GM19035 (cell line): ENCODE measurements at regions not wholly inside any gene's neighbourhood (a gene's known extent, or its start where the extent isn't known, plus 50 kb on each side); places are given as distances from the start of the nearest gene placed in this dataset.

Source experiments
- ATAC-seq: cut with Tn5 transposase; IDR thresholded peaks from one replicate; pipeline ENCODE4 v1.9.1; 2021; ENCODE audit not compliant: unreplicated experiment

GRCh38 chr13:33686772-33687480 is 131.0 kb upstream of the RFC3 start:
- ATAC-seq, result no peak

DNA sequence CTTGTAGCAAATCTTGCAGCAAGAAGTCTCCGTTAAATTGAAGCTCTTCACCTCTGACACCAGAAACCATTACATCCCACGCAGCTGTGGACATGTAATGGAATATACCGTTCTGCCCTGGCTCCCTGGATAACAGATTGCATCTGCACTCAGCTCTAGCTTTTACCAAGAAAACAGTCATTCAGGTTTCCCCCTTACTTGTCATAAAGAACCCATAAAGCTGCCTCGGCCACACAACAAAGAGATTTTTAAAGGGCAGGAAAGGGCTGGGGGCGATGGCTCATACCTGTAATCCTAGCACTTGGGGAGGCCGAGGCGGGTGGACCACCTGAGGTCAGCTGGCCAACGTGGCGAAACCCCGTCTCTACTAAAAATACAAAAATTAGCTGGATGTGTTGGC is 127.6 kb upstream of the RFC3 start:
- no peak for ATAC-seq

DNA sequence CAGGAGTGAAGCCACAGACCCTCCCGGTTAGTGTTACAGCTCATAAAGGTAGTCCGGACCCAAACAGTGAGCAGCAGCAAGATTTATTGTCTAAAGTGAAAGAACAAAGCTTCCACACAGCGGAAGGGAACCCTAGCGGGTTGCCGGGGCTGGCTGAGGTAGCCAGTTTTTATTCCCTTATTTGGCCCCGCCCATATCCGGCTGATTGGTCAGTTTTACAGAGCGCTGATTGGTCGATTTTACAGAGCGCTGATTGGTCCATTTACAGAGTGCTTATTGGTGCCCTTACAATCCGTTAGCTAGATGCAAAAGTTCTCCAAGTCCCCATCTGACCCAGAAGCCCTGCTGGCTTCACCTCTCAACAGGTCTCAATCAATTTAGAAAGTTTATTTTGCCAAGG is 126.0 kb upstream of the RFC3 start:
- ATAC-seq, result no peak

- no peak for ATAC-seq
These were observed 125.4 kb upstream of the RFC3 start for GRCh38 chr13:33692531-33692930.

DNA sequence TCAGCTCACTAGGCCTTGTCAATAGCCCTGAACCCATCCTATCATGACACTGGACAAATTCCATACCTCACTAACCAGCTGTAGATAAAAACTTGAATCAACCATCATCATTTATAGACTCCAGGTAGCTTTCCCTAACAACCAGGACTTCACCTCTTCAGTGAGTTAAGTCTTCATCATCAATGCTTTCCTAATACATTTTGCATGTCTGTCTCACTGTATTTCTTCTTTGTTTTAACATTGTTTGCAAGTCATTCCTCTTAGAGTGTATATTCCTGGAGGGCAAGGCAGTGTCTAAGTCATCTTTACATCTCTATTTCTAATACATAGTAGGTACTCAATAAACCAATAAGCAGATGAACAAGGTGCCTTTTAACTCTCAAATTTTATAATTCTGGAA is 123.4 kb upstream of the RFC3 start:
- ATAC-seq, result no peak

DNA sequence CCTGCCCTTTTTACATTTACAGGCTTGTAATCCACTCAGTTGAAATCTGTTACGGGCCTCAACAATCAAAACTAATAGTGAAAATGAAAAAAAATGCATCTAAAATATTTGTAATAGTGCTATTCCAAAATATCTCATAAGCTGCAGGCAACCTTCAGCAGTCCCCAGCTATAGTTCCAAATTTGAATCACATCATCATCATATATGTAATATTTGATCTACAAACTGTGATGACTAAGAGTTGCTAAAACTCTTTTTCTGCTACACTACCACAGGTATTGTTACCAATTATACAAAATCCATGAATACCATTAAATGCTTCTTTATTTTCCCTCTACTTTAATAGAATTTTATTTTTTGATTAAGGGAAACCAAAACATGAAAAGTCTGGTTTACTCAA is 121.4 kb upstream of the RFC3 start:
- no peak for ATAC-seq

- ATAC-seq, result no peak
These were observed 120.0 kb upstream of the RFC3 start for GRCh38 chr13:33697926-33698325.

- ATAC-seq, result no peak
These were observed 110.5 kb upstream of the RFC3 start for GRCh38 chr13:33707449-33707848.

DNA sequence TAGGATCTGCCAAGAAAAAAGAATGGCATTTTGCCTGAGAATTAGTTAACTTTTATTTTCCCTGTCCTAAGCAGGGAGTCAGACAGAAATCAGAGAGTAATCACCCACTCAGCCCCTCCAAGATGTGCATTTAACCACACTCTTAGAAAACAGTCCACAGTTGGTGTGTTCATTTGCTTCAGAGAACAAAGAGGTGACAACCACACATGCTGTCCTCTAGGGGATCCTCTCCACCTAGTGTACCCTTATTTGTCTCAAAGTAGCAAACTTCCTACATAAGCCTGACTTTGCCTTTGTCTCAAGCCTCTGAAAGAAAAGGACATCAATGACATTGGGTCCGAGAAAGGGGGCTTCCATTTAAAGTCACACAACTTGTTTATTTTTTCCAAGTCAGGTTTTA is 107.0 kb upstream of the RFC3 start:
- ATAC-seq, result no peak

GRCh38 chr13:33711436-33711835 is 106.5 kb upstream of the RFC3 start:
- ATAC-seq, result no peak

DNA sequence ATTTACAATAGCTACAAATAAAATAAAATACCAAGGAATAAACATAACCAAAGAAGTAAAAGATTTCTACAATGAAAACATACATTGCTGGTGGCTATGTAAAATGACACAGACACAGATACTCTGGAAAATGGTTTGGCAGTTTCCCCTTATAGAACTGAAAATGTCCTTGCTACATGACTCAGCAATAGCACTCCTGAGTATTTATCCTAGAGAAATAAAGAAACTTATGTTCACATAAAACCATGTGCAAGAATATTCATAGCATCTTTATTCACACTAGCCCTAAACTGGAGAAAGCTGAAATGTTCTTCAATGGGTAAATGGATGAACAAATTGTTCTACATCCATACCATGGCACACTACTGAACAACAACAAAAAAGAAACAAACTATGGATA is 100.2 kb upstream of the RFC3 start:
- ATAC-seq, result no peak

DNA sequence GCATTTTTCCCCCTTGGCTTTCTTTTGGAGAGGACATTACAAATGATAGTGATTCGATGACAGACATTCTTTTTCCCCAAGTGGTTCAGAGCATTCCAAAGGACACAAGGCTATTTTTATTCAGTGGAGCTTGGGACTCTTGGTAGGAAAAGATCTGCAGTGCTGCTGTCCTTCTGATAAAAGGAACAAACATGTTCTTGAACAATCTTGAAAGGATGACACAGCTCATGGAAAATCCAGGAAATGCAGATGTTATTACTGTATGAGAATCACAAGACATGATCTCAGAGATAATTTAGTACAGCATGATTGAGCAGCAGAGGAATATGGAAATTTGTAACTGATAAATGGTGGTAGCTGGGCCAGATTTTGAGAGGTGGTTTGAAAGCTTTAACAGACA is 96.2 kb upstream of the RFC3 start:
- no peak for ATAC-seq

DNA sequence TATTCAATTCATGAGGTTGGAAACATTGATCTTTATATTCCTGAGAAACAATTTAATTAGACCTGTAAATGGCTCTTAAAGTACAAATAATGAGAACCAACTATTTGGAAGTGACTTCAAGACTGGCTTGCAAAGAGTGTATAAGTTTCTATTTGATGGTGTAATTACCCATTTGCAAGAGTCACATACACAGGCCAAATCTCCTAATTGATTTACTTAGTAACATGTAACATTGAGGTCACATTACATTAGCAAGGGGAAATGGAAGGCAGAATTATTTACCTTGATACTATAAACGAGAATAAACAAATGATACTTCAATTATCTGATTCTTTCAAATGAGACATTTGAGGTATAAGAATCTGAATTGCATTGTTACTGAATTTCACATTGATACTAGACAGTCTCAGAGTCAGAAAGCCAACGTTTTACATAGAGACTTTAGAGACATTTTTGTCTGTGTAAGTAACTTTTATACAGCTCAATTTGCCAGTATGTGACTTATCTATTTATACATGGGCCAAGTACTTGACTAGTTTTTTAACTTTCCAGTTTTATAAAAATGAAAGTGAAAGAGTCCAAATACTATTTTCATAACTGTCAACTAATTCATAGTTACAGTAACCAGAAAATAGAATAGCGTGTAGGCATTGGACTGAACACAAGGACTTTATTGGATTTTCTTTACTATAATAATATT is 95.6 kb upstream of the RFC3 start:
- ATAC-seq, result no peak

- no peak for ATAC-seq
These were observed 94.6 kb upstream of the RFC3 start for GRCh38 chr13:33723365-33723764.

- ATAC-seq, result peak; percentile 54
These were observed 94.0 kb upstream of the RFC3 start for GRCh38 chr13:33723772-33724435.

DNA sequence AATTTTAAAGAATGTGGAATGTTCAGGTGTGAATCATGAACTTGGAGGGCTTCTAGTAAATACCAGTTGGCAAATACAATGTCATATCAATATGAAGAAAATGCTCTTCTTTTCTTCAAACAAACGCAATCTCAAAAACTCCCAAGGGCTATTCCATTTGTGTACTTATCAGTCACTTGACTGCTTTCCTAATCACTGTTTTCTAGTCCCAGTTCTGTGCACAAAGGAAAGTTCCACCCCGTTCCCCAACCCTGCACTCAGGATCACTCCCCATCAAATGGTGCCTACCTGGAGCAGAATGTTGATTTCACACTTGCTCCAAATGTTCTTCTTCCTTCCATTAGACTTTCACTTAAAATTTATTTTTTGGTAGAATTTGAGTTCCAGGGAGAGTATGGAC is 92.6 kb upstream of the RFC3 start:
- no peak for ATAC-seq

DNA sequence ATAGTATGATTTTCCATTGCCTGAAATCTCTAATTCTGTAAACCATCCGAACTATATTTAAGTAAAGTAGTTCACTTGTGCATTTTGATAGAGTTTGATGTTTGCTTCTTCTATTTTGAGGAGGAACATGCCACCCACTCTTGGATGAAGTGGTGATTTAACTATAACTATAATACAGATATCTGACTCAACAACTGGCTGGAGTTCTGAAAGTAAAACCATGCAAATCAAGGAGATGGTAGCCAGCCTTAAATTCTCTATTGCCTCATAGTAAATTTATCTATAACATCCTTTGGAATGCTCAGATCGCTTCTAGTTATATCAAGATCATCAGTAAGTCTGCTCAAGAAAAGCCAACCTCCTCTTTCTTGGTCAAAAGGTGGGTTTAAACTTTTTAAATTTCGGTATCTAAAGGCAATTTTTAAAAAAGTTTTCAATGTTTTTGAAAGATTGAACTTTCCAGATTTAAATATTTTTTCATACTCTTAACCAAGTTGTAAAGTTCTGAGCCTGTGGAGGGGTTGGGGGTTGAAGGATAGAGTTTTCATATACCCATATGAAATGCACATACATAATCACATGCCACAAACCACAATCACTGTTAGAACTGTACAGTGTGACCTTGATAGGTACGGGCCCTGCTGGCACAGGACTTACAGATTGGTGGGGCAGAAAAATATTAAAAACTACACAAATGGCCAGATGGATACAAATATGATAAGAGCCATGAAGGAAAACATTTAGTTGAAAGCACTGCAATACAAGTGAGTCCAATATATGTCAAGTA is 90.5 kb upstream of the RFC3 start:
- ATAC-seq, result no peak

DNA sequence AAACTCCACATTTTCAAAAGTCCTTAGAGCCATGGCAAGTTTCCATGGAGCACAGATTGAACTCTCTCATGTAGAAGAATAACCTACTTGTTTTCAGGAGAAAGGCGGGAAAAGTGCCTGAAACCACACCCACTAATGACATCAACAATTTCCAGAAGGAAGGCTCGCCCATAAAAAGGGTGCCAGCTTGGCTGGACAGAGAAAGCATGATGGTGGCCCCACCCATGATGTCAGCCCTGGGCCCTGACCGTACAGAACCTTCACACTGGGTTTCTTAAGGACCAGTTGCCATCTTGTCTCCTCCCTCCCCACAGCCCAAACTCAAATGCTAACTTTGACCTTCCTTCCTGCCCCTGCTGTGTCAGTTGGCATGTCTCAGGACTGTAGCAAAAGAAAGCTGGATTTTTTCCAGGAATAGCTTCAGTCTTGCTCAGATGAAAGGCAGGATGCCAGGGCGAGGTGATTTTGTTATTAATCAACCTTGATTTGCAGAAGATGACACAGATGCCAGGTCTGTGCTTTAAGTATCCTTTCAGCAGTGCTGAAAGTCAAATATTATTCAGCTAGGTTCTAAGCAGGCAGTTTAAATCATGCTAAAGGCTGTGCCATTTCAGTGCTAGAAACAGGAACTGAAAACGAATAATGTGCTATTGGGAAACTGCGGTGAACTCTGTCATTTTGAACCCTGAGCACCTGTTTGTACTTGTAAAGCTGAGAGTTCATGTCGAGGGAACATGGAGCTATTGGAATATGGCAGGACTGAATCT is 89.5 kb upstream of the RFC3 start:
- peak; percentile 87 for ATAC-seq

- ATAC-seq, result no peak
These were observed 87.8 kb upstream of the RFC3 start for GRCh38 chr13:33730147-33730546.

GRCh38 chr13:33730619-33731018 is 87.3 kb upstream of the RFC3 start:
- ATAC-seq, result no peak

DNA sequence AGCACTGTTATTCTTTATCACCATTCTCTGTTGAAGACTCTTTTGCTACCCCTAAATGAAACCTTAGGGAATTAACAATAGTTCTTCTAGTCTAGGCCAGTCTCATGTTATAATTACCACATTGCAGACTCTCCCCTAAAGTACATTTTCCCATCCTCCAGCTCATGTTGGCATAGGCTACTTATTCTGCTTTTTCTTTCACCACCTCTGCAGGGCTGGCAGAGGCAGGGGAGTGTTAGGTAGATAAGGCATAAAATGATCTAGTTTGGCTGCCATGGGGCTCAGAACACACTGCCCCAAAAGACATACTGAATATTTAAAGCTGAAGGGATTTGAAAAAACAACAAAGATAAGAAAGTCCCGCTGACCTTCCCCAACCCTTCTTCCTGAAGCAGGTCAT is 82.7 kb upstream of the RFC3 start:
- ATAC-seq, result no peak
